ENCODE measurements at regions not wholly inside any gene's neighbourhood (a gene's known extent, or its start where the extent isn't known, plus 50 kb on each side); places are given as distances from the start of the nearest gene placed in this dataset.
"Not testable (repeated sequence)": the region's sequence is repeated elsewhere in the genome, so short reads cannot be mapped to it uniquely, and the experiment has no call there.

- DNase-seq = peak; percentile 70 to 83
Measured at GRCh38 chr6:164097551-164098398, 683.3 kb downstream of the QKI start.

- DNase-seq = no peak
Measured at GRCh38 chr6:164097056-164097455, 682.5 kb downstream of the QKI start.

- DNase-seq = no peak
Measured at GRCh38 chr6:164095056-164095455, 680.5 kb downstream of the QKI start.

- no peak for DNase-seq
Measured at GRCh38 chr6:164087870-164088269, 673.4 kb downstream of the QKI start.

- DNase-seq = no peak
Measured at GRCh38 chr6:164087211-164087610, 672.7 kb downstream of the QKI start.

GRCh38 chr6:164086076-164086887, 671.8 kb downstream of the QKI start:
- no peak for DNase-seq

GRCh38 chr6:164085091-164086075, 670.9 kb downstream of the QKI start:
- no peak for DNase-seq

- DNase-seq = no peak
Measured at GRCh38 chr6:164079275-164079600, 664.7 kb downstream of the QKI start.

GRCh38 chr6:164078532-164079274, 664.2 kb downstream of the QKI start:
- DNase-seq = no peak

GRCh38 chr6:164076818-164077532, 662.5 kb downstream of the QKI start:
- not testable (repeated sequence) for DNase-seq

- no peak for DNase-seq
Measured at GRCh38 chr6:164075981-164076615, 661.6 kb downstream of the QKI start.

GRCh38 chr6:164072240-164072666, 657.7 kb downstream of the QKI start:
- no peak for DNase-seq

GRCh38 chr6:164069350-164069990, 655.0 kb downstream of the QKI start:
- DNase-seq = no peak

- DNase-seq = no peak
Measured at GRCh38 chr6:164068527-164068926, 654.0 kb downstream of the QKI start.

- no peak for DNase-seq
Measured at GRCh38 chr6:164066766-164067165, 652.2 kb downstream of the QKI start.

- DNase-seq = no peak
Measured at GRCh38 chr6:164066335-164066734, 651.8 kb downstream of the QKI start.

- no peak for DNase-seq
Measured at GRCh38 chr6:164063346-164063745, 648.8 kb downstream of the QKI start.

- DNase-seq = no peak
Measured at GRCh38 chr6:164062872-164063271, 648.4 kb downstream of the QKI start.

- DNase-seq = no peak
Measured at GRCh38 chr6:164057876-164058275, 643.4 kb downstream of the QKI start.

GRCh38 chr6:164051427-164051826, 636.9 kb downstream of the QKI start:
- no peak for DNase-seq
